ENCODE measurements at regions not wholly inside any gene's neighbourhood (a gene's known extent, or its start where the extent isn't known, plus 50 kb on each side); places are given as distances from the start of the nearest gene placed in this dataset.

DNA sequence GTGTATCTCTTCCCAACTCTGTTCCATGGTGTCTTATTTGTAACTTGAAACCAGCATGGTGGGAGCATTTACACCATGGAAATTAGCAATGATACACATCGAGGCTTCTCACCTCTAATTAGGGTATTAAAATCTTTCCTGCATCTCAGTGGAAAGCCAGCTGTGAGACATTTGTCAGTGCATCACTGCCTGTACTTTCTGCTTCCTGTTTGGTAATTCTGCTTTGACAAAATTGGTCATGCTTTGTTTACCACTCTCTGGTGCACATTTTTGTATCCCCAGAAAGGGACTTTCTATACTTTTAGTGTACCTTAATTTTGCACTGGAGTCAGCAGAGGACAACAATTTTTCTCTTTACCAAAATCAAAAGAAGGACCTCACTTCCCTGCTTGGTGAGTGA is 402.1 kb downstream of the PDCD6IP start:
- TF ChIP-seq, protein P1, sequence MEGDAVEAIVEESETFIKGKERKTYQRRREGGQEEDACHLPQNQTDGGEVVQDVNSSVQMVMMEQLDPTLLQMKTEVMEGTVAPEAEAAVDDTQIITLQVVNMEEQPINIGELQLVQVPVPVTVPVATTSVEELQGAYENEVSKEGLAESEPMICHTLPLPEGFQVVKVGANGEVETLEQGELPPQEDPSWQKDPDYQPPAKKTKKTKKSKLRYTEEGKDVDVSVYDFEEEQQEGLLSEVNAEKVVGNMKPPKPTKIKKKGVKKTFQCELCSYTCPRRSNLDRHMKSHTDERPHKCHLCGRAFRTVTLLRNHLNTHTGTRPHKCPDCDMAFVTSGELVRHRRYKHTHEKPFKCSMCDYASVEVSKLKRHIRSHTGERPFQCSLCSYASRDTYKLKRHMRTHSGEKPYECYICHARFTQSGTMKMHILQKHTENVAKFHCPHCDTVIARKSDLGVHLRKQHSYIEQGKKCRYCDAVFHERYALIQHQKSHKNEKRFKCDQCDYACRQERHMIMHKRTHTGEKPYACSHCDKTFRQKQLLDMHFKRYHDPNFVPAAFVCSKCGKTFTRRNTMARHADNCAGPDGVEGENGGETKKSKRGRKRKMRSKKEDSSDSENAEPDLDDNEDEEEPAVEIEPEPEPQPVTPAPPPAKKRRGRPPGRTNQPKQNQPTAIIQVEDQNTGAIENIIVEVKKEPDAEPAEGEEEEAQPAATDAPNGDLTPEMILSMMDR (IDR thresholded peaks at IDR 0.05) = no peak
- no peaks in the 10 kb centered on the region for H3K27me3 Mint-ChIP-seq (ENCODE audit: low read depth)
- H3K27ac Mint-ChIP-seq (ENCODE audit: unreplicated experiment) = no peak overlapping the region
- peaks cover 49% of the 10 kb centered on the region for H3K4me1 Mint-ChIP-seq (ENCODE audit: low read depth)
- H3K4me3 Mint-ChIP-seq (ENCODE audit: unreplicated experiment) = no peak overlapping the region
- DNase-seq (ENCODE audit: low spot score) = no peak
- H3K36me3 Mint-ChIP-seq (ENCODE audit: low read depth) = peaks cover 1% of the 10 kb centered on the region
- peaks cover 3% of the 10 kb centered on the region for H3K9me3 Mint-ChIP-seq (ENCODE audit: low read depth)

DNA sequence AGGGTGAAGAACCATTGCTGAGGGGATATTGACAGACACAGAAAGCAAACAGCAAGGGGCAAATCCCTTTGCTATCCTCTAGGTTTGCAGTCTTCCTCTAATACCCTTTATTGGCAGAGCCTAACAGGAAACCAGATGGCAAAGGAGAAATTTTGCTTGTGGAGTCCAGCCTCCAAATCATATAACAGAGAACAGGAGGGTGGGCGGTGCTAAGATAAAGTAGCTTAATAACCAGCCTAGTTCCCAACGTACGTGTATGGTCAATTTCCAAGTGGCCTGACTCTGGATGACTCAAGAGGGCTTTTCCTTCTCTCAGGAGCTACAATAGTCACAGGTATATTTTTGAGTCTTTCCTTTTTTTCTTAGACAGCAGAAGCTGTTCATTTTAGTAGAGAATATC is 404.5 kb downstream of the PDCD6IP start:
- Mint-ChIP-seq H3K4me3 (ENCODE audit: unreplicated experiment) (no peak overlapping the region), H3K9me3 (ENCODE audit: low read depth) (peaks cover 3% of the 10 kb centered on the region), H3K27me3 (ENCODE audit: low read depth) (no peaks in the 10 kb centered on the region), H3K27ac (ENCODE audit: unreplicated experiment) (no peak overlapping the region), H3K36me3 (ENCODE audit: low read depth) (peaks cover 1% of the 10 kb centered on the region), H3K4me1 (ENCODE audit: low read depth) (peaks cover 64% of the 10 kb centered on the region)
- no peak for DNase-seq (ENCODE audit: low spot score)
- TF ChIP-seq, protein P1 (IDR thresholded peaks at IDR 0.05) = no peak

DNA sequence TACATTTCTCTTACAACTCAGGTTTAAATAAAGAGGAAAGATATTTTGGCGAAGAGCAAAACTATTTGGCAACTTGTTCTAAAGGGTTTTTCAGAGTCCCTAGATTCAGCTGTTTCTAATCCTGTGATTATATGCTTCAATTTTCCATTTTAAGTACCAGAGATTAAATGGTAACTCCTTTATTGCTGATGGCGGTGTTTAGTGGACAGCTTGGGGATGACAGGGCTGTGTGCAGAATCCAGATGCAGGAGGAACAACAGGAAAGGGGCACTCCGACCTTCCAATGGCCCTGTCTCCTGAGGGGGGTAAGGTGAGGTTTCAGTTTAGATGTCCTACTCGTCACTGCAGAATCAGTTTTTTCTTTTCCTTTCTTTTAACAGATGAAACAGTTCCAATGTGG is 405.0 kb downstream of the PDCD6IP start:
- H3K27me3 Mint-ChIP-seq (ENCODE audit: low read depth) = no peaks in the 10 kb centered on the region
- TF ChIP-seq, protein P1 (IDR thresholded peaks at IDR 0.05) = no peak

DNA sequence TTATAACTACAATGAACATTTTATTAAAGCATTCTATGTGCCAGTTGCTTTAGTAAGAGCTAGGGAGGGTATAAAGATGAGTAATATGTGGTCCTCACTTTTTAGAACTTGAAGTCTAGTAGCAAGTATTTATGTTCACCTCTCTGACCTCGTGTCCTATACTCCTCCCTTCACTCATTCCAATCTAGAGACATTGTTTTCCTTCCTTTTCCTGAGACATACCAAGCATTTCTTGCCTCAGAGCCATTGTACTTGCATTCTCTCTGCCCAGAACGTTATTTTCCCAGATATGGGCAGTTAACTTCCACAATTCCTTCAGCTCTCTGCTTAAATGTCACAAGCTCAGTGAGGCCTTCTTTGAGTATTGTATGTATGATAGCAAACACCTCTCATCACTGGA is 408.6 kb downstream of the PDCD6IP start:
- peaks cover 3% of the 10 kb centered on the region for H3K9me3 Mint-ChIP-seq (ENCODE audit: low read depth)
- H3K27me3 Mint-ChIP-seq (ENCODE audit: low read depth) = no peaks in the 10 kb centered on the region
- H3K27ac Mint-ChIP-seq (ENCODE audit: unreplicated experiment) = peak overlapping the region; percentile 67
- H3K4me3 Mint-ChIP-seq (ENCODE audit: unreplicated experiment) = no peak overlapping the region
- peaks cover 75% of the 10 kb centered on the region for H3K4me1 Mint-ChIP-seq (ENCODE audit: low read depth)
- DNase-seq (ENCODE audit: low spot score) = no peak
- H3K36me3 Mint-ChIP-seq (ENCODE audit: low read depth) = peaks cover 1% of the 10 kb centered on the region
- TF ChIP-seq, protein P1 (IDR thresholded peaks at IDR 0.05) = no peak

More for the DNA sequence above, 405.0 kb downstream of the PDCD6IP start:
- H3K9me3 Mint-ChIP-seq (ENCODE audit: low read depth) = peaks cover 3% of the 10 kb centered on the region
- DNase-seq (ENCODE audit: low spot score) = no peak
- no peak overlapping the region for H3K4me3 Mint-ChIP-seq (ENCODE audit: unreplicated experiment)
- H3K4me1 Mint-ChIP-seq (ENCODE audit: low read depth) = peaks cover 68% of the 10 kb centered on the region
- peaks cover 1% of the 10 kb centered on the region for H3K36me3 Mint-ChIP-seq (ENCODE audit: low read depth)
- no peak overlapping the region for H3K27ac Mint-ChIP-seq (ENCODE audit: unreplicated experiment)

DNA sequence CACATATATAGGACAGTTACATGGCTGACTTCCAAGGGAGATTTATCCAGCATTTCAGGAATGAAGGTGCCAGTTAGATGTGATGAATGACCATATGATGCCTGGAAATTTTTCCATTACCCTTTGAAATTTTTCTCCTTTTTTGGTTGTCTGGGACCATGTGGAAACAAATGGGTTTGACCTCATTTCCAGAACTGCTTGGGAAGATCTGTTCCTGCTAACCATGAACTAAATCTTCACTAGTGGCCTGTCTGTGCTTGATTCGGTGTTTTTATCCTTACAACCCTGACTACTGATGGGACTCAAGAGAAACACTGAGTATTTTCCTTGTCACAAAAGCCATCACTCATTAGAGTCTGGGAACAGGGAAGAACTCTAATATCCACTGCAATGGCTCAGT is 409.4 kb downstream of the PDCD6IP start:
- H3K27ac Mint-ChIP-seq (ENCODE audit: unreplicated experiment) = peak overlapping the region; percentile 81
- H3K4me3 Mint-ChIP-seq (ENCODE audit: unreplicated experiment) = no peak overlapping the region
- no peaks in the 10 kb centered on the region for H3K27me3 Mint-ChIP-seq (ENCODE audit: low read depth)
- no peak for DNase-seq (ENCODE audit: low spot score)
- H3K9me3 Mint-ChIP-seq (ENCODE audit: low read depth) = peaks cover 3% of the 10 kb centered on the region
- TF ChIP-seq, protein P1 (IDR thresholded peaks at IDR 0.05) = no peak
- H3K4me1 Mint-ChIP-seq (ENCODE audit: low read depth) = peaks cover 76% of the 10 kb centered on the region
- peaks cover 1% of the 10 kb centered on the region for H3K36me3 Mint-ChIP-seq (ENCODE audit: low read depth)
